CD4-positive, alpha-beta T cell treated with Interleukin-4 for 4 hours (primary cell): ENCODE measurements at regions not wholly inside any gene's neighbourhood (a gene's known extent, or its start where the extent isn't known, plus 50 kb on each side); places are given as distances from the start of the nearest gene placed in this dataset.

ENCODE experiments used
- DNase-seq: peaks from one replicate; pipeline ENCODE4 v3.0.0-alpha.2; 2020

- no peak for DNase-seq
Measured at GRCh38 chr7:138258197-138258559, 181.9 kb downstream of the AKR1D1 start.

- DNase-seq, result no peak
Measured at GRCh38 chr7:138259675-138260074, 183.4 kb downstream of the AKR1D1 start.

- DNase-seq, result no peak
Measured at GRCh38 chr7:138267934-138268333, 191.7 kb downstream of the AKR1D1 start.

DNA sequence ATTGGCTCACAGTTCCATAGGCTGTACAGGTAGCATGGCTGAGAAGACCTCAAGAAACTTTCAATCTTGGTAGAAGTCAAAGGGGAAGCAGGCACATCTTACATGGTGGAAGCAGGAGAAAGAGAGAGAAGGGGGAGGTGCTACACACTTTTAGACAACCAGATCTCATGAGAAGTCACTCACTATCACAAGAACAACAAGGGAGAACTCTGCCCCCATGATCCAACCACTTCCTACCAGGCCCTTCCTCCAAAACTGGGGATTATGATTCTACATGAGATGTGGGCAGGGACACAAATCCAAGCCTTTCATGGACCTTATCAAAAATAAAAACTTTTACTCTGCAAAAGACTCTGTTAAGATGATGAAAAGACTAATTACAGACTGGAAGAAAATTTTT, 183.2 kb upstream of the TRIM24 start:
- DNase-seq, result no peak

DNA sequence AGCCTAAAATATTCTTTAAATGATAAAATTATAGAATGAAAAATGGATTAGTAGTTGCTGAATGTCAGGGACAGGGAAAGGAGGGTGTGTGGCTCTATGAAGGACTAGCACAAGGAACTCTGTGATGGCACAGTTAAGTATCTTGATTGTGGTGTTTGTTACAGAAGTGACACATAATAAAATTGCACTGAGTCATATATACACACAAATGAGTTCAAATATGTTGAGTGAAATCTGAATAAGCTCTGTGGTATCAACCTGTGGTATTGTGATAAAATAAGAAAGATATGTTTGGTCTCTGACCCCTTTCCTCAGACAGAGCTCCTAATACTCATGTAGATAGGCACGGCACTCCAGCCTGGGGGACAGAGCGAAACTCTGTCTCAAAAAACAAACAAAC, 181.5 kb upstream of the TRIM24 start:
- no peak for DNase-seq

DNA sequence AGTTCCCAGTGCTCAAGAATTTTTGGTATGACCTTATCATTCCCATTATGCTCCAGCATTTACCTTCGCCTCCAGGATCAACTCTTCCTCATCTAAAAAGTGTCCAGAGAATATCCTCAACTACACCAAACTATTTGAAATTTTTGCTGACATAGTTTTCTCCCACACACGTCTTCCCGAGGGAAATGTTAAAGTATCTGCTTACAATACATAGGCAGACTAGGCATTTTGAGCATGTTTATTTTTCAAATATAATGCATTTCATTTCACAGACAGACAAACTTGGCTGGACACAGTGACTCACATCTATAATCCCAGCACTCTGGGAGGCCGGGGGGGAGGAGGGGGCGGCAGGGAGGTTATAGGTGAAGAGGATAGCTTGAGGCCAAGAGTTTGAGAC, 177.1 kb upstream of the TRIM24 start:
- no peak for DNase-seq

DNA sequence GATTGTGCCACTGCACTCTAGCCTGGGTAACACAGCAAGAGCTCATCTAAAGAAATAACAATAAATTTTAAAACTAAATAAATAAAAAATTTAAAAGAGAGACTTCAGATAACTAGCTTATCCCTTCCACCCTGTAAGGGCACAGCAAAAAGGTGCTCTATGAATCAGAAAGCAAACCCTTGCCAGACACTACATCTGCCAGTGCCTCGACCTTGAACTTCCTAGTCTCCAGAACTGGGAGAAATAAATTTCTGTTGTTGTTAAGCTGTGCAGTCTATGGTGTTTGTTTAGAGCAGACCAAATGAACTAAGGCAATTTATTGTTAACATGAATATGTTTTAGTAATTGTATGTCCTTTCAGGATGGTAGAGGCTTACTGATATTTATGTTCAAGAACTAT, 174.9 kb upstream of the TRIM24 start:
- DNase-seq, result no peak

DNA sequence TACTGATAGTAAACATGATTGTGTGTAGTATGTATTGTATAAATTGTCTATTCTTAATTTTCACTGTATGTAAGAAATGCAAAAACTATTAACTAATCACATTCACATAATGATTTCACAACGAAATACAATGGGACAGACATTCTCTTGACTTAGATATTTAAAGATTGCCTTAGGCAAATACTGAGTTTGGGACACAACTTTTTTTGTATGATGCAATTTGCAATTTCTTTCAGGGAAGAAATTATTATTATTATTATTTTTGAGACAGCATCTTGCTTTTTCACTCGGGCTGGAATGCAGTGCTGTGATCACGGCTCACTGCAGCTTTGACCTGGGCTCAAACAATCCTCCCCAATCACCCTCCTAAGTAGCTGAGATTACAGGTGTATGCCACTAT, 173.2 kb upstream of the TRIM24 start:
- no peak for DNase-seq

GRCh38 chr7:138287549-138287948, 172.5 kb upstream of the TRIM24 start:
- no peak for DNase-seq

GRCh38 chr7:138289082-138289481, 171.0 kb upstream of the TRIM24 start:
- no peak for DNase-seq

- no peak for DNase-seq
Measured at GRCh38 chr7:138289864-138290263, 170.2 kb upstream of the TRIM24 start.

DNA sequence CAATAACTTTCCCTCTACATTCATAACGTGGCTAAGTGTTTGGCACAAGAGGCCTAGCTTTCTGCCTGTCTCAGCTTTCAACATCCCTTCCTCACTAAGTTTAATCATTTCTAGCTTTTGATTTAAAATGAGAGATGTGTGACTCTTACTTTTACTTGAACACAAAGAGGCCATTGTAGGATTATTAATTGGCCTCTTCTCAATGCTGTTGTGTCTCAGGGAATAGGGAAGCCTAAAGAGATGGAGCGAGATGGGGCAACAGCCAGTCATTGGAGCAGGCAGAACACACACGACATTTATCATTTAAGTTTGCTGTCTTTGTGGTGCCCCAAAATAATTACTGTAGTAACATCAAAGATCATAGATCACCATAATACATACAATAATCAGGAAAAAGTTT, 167.1 kb upstream of the TRIM24 start:
- no peak for DNase-seq

DNA sequence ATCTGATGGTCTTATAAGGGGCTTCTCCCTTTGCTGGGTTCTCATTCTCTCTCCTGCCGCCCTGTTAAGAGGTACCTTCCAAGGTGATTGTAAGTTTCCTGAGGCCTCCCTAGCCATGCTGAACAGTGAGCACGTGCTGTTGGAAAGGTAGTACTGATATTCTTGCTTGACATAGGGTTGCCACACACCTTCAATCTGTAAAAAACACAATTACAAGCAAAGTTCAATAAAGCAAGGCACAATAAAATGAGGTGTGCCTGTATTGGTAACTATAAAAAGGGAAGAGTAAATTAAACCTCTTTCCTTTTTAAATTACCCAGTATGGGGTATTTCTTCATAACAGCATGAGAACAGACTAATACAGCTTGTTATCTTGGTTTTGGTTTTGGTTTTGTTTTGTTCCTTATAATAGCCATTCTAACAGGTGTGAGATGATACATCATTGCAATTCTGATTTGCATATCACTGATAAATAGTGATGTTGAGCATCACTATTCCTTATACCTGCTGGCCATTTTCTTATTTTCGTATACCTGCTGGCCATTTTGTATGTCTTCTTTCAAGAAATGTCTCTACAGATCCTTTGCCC, 164.9 kb upstream of the TRIM24 start:
- DNase-seq, result no peak

GRCh38 chr7:138297526-138297925, 162.5 kb upstream of the TRIM24 start:
- DNase-seq, result no peak

- no peak for DNase-seq
Measured at GRCh38 chr7:138299066-138299465, 161.0 kb upstream of the TRIM24 start.

DNA sequence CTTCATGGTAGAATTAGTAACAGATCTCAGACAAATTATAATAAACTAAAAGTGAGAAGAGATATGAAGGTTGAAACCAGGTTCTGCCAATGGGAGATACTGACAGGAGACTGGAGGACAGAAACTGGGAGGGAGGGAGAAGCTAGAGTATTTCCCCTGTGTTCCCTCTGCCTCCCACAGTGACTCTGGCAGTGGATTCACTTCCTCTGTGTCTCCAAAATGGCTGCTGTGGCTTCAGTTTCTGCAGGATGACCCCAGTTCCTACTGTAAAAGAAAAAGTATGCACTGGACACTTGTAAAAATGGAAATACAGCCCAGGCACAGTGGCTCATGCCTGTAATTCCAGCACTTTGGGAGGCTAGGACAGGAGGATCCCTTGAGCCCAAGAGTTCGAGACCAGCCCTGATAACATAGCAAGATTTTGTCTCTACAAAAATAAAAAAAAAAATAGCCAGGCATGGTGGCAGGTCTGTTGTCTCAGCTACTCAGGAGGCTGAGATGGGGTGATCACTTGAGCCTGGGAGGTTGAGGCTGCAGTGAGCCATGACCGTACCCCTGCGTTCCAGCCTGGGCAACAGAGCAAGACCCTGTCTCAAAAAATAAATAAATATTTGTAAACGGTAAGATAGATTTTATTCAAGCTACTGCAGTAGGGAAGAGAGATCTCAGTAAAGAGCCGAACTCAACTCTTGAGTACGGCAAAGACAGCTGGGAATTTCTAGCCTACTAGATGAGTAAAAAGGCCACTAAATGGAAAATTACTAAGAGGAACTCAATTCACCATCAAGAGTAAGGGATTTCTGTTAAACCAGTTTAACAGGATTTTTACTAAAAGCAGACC, 156.6 kb upstream of the TRIM24 start:
- DNase-seq, result no peak

DNA sequence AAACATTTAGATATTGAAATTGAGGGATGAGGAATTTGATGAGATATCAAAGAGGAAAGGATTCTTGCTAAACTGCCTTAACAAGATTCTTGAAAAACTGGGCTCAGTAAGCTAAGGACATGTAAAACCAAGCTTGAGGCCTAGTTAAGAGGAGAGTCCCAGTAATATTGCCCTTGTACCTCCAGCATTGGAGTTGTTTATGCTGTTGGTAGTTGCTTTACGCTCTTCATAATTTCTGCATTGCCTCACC, 156.1 kb upstream of the TRIM24 start:
- no peak for DNase-seq

DNA sequence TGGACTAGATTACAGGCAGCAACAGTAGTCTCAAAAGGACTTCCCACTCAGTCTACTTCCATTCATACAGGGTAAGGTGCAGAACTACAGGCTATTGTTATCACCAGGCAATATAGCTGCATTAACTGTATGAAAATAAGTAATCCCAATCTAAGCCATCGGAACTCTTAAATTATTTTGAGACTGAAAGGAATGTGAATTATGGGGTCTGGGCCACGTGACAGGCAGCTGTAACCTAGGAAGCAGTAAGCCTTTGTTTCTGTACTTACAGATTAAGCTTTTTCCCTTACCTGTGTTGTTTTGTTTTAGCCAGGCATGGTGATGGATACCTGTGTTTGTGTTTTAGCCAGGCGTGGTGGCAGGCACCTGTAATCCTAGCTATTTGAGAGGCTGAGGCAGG, 152.4 kb upstream of the TRIM24 start:
- DNase-seq, result no peak

- no peak for DNase-seq
Measured at GRCh38 chr7:138308136-138308535, 151.9 kb upstream of the TRIM24 start.

GRCh38 chr7:138309186-138309585, 150.9 kb upstream of the TRIM24 start:
- no peak for DNase-seq

DNA sequence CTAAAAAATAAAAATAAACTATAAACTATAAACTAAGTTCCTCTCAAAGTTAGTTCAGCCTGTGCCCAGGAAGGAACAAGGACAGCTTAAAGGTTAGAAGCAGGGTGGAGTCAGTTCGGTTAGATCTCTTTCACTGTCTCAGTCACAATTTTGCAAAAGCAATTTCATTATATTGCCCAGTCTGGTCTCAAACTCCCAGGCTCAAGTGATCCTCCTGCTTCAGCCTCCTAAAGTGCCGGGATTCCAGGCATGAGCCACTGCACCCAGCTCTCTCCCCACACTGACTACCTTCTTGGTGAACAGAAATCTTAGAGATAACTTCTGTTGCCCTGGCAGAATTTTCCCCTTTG, 146.3 kb upstream of the TRIM24 start:
- DNase-seq, result no peak

DNA sequence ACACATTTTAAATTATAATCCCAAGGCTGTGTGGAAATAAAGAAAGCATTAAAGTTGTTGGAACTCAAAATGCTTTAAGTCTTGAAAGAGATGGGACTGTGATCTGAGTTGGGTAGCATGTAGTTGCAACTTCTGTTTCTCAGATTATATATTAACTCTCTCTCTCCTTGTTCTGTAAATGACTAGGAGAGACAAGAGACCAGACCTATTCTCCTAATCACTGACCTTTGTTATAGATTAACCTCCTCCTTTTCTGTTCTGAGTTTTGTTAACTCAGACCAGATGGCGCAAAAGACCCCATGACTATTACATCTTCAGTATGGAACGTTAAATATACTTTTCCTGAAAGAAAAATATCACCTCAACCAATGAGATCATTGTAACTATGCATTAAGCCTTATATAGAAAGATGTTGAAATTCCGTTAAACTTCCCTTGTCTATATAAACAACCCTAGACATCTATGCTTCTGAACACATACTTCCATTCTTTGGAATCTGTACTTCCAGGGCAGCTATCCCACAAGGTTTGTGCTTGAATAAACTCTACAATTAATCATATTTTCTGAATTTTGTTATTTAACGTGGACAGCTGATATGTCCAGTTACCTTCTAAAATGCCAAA, 143.5 kb upstream of the TRIM24 start:
- no peak for DNase-seq

- no peak for DNase-seq
Measured at GRCh38 chr7:138317044-138317596, 142.9 kb upstream of the TRIM24 start.

DNA sequence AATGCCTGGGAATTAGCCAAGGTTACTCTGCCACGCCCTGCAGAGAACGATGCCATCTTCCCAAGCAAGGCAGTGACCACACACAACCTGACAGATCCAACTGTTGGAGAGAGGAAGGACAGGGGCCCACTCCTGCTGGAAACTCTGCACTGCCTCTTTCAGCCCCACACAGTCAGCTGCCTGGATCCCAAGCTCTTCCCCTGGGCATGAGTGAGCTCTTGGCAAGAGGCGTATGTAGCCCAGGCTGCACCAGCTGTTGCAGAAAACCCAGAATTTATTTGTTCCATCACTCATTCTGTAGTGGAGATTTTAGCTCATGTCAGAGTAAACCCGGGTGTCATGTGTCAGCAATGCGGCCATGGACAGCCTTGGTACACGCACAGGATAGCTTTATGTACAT, 135.1 kb upstream of the TRIM24 start:
- DNase-seq, result no peak

GRCh38 chr7:138325434-138325833, 134.6 kb upstream of the TRIM24 start:
- no peak for DNase-seq
